GM21360 (cell line): ENCODE measurements at regions not wholly inside any gene's neighbourhood (a gene's known extent, or its start where the extent isn't known, plus 50 kb on each side); places are given as distances from the start of the nearest gene placed in this dataset.
"Not testable (repeated sequence)": the region's sequence is repeated elsewhere in the genome, so short reads cannot be mapped to it uniquely, and the experiment has no call there.

Experiments
- ATAC-seq: cut with Tn5 transposase; IDR thresholded peaks from one replicate; pipeline ENCODE4 v1.9.1; 2021; ENCODE audit warnings: mild to moderate bottlenecking, moderate library complexity; ENCODE audit not compliant: unreplicated experiment

DNA sequence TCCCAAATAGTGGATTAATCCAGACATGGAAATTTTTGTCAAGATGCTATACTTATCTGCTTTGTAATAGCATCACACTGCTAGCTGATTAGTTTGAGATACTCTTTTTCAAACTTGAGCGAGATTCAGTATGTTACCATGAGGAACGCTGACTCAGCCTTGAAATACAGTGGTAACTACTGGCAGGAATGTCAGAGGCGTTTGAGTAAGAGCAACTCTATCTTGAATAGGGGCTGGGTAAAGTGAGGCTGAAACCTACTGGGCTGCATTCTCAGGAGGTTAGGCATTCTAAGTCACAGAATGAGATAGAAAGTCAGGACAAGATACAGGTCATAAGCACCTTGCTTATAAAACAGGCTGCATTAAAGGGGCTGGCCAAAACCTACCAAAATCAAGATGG lies 2519.6 kb downstream of the ARAP2 start:
- no peak for ATAC-seq

DNA sequence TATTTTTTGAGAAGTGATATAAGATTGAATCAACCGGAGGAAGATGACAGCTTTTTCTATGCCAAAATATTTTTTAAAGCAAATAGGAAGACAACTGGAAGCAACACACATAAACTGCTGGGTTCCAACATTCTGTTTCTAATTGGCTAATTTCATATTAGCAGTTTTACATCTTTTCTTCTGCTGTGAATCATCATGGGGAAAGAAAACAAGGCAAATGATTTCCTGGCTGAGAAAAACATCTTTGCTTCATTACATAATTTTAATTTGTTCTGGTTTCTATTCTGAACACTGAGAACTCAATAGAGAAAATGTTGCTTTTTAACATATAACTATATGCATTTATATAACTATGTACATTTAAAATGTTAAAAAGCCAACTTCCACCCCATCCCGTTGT lies 2518.5 kb downstream of the ARAP2 start:
- no peak for ATAC-seq

DNA sequence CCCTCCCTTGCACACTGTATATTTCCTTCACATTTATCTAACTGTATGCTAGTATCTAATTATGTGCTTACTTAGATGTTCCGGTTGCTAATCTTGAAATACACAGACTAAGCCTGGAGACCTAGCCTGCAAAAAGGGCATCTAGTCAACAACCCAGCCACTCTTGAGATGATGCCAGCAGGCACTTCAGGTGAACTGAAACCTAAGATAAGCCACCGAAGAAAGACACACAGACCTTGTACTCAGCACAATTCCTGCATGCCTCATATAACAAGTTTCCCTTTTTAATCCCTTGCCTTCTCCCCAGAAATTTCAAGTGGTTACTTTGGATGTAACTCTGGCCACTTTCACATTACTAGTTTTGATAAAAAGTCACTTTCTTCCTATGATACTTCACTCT lies 2506.6 kb downstream of the ARAP2 start:
- ATAC-seq = no peak

DNA sequence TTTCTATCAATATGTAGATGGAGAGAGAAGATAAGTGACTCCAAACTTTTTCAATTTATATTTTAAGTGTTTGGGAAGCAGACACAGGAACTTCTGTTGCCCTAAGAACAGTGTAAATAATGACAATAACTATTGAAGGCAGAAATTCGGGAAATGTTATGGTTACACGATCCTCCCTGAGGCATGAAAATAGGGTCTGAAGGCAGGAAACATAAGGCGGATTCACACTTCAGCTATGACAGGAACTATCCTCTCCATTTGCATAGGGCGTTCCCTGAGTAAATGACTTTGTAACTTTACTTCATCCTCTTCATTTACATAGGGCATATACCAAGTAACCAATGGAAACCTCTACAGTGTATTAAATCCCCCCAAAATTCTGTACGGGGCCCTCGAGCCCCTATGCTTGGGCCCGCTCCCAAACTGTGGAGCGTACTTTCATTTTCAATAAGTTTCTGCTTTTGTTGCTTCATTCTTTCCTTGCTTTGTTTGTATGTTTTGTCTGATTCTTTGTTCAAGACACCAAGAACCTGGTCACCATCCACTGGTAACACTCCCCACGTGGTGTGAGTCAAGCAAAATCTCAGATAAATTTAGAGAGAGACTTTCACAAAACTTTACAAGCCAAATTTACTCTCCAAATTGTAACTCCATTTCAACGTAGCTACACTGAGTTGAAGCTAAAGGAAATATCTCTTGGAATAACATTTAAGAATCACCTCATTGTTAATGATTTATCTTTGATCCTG lies 2504.3 kb downstream of the ARAP2 start:
- ATAC-seq = no peak

DNA sequence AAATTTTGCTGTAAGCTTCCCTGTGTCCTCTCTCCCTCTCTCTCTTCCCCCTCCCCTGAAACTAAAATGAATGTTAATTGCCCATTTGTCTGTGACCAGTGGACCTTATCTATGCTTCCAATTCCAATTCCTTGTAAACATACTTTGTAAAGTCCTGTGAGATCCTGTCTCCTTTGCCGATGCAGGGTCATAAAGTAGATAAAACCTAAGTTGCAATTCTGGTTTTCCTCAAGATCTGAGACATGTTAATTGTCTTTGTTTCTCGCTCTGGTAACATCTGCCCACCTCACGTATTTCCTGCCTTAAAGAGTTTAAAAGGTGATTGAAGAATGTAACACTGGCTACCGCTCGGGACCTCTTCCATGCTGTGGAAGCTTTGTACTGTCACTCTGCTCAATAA lies 2503.4 kb downstream of the ARAP2 start:
- ATAC-seq = not testable (repeated sequence)

DNA sequence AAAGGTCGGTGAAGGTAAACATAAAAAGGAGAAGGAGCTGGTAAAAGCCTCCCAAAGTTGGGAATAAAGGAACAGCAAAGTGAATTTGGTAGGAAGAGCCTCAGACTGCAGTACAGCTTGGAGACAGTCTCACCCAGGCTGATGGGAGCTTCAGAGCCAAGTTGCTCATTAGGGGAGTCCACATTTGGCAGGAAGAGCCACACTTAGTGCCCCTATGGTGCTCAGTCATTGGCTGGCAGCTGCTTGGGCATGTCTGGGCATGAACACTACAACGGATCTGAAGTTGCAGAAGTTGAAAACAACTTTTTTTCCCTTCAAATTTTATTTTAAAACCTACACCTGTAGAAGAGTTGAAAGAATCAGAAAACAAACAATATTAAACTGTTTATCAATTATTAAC lies 2497.3 kb downstream of the ARAP2 start:
- ATAC-seq = peak; percentile 62

DNA sequence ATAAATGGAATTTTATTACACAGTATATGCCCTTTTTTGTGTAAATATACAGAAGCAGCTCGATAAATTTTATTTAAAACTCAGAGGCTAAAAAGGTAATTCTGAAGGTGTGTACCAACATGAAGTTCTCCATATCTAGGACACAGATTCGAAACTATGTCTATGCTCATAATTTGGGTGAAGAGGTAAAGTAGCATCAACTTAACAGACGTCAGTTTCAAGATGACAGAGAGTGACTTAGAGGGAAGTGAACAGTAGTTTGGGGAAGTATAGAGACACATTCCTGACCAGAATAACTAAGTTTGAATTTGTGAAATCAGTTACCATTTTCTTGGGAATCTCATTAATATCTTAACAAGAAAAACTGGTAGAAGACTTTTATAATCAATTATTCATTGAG lies 2493.3 kb downstream of the ARAP2 start:
- no peak for ATAC-seq

DNA sequence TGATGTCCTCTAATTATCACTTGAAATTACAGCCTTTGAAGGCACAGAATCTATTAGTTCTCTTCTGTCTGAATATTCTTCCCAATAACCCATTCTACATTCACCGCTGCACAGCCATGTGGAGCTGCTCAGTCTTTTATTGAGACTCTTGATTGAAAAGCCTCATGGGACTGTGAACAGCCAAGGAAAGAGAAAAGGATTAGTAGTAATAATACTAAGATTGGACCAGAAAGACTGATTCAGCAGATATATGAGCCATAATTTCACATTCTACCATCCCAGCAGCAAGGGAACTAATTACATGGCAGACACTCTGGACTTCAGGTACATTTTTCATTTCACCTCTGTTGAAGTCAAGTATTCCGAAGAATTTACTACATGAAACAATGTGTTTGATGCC lies 2471.7 kb downstream of the ARAP2 start:
- ATAC-seq = no peak

DNA sequence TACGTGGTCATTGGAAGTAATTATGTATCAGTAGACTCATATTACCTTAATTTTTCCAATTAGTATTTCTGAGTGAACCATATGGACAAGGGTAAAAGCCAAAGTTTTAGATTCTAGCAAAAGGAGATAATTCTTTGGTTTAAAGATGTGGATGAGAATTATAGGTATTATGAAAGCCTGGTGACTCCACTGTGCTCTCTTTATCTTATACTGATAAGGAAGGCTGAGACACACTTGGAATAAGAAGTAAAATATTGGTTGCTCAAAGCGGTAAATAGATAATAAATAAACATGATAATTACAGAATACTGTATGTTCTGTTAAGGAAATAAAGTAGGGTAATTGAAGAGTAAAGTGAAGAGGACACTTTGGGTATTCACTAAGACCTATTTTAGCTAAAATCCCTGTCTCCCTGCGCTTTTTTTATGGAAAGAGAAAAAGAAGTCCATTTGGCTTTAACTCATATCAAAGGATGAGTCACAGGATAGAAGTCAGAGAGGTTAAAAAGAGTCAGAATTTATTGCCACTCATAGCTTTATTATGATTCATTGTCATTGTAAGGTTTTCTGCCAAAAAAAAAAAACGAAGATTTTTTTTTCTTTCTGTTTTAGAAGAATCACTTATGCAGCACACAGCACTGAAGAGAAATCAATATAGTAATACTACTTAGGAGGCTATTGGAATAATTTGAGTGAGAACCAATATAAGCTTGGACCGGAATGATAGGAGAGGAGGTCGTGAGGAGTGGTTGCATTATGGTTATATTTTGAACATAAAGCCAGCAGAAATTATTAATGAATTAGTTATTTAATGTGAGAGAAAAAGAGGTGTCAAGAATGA lies 2463.1 kb downstream of the ARAP2 start:
- ATAC-seq = no peak

DNA sequence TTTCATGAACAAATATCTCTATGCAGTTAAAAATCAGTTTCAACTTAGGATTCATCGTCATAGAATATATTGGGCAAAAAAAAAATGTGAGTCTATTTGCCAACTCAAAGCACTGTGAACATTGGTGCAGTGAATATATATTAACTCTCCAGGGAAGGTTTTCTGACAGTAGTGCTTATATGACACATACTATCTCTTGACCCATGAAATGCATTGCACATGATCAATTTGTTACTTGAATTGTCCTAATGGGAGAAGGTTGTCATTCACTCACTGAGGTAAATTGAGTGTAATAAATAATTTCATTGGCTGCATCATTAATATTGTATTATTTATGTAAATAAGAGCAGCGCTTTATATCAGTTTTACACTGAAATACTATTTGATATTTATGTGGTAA lies 2458.5 kb downstream of the ARAP2 start:
- ATAC-seq = no peak

DNA sequence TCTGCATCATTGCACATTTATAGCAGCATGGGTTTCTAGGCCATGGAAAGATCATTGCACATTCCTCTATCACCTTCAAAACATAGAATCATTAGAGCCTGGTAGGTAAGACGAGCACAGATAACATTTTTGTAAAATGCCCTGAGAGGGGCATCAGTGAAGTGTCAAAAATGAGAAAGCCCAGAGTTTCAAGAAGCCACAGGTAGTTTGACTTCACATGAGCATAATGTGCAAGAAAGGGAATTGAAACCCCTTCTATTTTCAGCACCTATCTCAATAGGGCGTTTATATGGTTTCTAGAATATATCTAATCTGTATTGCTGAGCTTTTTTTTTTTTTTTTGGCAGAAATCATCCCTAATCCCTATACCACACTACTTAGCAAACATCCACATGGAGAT lies 2441.7 kb downstream of the ARAP2 start:
- peak; percentile 87 for ATAC-seq

DNA sequence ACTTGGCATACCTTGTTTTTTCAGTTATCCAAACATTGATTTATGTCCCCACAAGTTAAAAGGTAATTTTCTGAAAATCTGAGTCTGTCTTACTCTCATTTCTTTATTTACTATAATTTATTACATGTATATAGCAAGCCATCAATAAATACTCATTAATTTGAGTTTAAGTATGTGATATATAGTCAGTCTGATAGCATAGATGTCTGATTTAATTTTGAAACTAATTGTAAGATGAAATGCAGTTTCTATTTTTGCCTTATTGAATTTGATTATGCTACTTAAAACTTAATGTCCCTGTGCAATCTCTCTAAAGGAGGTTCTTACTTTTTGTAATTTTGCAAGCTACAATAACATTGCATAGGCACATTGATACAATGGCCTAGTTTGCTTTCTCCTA lies 2418.6 kb downstream of the ARAP2 start:
- no peak for ATAC-seq

DNA sequence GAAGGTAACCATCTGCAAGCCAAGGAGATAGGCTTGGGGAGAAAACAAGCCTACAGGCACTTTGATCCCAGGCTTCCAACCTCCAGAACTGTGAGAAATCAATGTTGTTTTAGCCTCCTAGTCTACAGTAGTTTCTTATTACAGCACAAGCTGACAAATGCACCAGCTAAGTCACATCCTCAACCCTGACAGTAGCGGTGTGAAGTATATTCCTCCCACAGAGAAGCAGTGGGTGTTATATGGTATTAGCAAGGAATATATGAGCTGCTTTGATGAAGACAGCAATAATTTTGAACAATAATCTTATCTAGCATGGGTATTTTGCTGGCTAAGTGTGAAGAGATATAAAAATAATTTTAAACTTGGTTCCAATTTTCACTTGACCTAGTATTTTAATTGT lies 2415.0 kb downstream of the ARAP2 start:
- ATAC-seq = not testable (repeated sequence)

DNA sequence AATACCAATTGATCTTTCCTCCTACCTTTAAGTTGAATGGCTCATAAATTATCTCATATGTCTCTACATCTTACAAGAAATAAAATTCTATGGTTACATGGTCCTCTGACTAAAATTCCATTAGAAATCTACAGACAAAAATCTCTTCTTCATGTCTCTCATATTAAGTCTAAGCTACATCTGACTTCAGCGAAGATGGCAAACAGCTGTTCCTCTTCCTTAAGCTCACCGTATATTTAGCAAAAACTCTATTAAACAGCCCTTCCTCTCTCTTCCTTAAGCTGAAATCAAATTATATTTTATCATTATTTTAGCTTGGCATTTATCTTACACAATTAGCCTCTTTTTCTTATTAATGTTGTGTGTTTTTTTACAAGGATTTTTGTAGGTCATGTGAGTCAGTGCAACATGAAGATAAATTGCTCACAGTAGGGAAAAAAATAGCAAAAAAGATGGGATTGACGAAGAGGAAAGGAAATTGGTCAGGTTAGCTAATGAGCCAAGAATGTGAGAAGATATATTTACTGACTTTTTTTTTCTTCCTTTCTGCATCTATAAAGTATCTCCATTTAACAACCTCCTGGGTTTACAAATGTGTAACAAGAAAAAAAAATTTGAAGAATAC lies 2412.8 kb downstream of the ARAP2 start:
- no peak for ATAC-seq

DNA sequence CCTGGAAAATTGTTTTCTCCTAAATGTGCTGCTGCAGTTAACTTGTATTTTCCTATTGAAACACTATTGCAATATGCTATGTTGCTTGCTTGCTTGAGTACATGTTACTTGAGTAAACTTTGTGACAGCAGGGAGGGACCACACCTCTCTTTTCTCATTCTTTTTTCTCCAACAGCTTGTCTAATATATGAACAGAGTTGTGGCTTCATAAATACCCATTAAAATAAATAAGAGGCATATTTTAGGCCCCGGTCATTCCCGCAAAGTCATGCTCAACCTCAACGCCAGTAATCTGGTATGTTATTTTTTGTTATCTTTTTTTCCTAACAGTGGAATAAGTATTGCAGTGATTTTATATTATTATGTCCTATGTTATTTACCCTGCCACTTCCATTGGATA lies 2408.6 kb downstream of the ARAP2 start:
- not testable (repeated sequence) for ATAC-seq

DNA sequence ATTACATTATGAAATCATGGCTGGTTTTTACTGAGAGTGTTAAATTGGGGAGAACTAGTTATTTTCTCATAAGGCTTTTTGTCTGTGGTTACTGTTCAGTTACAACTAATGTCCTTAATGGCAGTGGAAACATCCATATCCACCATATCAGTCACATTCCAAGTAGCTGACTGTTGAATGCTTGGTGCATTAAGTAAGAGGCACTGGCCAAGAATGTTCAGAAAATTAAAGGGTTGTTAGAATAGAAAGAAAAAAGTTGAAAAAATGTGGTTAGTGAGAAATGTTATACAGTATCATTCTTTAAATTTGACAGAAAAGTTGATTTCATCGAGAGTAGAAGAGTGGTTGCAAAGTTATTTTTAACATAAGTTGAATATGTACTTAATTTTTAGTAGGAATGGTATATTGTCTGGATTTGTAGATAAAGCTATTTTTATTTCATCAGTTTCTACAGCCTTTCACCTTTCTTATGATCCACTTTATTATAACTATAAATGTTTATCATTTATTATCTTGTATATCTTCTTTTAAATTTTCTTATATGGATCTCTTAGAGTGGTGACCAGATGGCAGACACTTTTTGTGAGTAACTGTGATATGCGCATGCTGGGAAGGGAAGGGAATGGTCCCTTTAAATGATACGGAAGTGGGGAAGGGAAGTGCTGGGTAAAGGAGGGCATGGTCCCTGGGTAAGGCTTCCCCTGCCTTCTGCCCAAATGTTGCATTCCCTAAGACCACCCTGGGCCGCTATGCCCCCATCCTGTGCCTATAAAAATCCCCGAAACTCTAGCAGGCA lies 2407.1 kb downstream of the ARAP2 start:
- ATAC-seq = no peak

DNA sequence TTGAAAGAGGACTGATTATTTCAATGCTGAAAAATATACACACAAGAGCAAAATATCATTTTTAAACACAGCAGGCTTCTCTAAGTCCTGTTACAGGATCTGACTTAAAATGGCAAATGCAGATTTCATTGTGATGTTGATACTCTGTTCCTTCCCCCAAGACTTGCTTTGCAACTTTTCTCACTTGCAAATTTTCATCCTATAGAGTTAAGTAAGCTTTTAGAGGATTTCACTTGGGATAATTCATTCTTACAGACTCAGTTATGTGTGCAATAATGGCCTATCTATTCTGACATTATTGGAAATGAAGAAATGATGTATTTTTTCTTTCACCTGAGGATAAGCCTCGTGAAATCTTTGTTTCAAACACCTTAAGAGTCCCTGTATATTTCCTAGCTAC lies 2403.2 kb downstream of the ARAP2 start:
- no peak for ATAC-seq

DNA sequence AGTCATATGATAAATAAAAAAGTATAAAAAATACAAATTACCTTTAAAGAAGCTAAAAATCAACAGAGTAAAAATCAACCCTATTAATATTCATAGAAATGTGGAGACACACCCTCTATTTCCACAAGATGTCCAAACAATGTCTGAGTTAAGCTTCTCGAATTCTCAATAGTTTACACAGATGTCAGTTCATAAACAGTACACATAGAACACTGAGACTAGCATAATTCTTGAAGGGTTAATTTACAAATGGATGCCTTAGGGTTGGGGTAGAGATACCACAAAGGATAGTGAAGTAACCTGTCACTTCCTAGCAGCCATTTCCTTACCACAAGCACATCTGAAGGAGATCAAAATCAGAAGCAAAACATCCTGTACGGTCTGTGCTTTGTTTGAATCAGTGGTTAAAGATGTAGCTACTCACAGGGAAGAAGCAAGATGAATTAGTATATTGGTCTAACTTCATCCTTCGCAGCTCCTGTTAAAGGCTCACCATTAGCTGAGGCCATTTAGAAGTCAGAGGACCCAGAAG lies 2393.9 kb downstream of the ARAP2 start:
- no peak for ATAC-seq

DNA sequence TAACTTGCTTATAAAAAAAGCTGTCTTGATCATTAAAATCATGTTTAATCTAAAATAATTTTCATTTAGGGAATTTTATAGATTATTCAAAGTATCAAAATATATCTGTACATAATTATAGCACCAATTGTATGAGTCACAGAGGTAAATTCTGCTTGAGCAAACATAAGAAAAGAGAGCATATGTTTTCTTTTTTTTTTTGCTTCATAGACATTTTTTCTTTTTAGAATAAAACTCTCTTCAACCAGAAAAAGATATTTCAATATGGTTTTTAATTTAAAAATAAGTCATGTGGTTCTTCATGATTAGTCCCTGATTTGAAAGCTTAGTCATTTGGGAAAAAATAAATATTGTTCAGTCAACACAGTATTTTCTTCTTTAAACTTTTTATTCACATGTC lies 2390.6 kb downstream of the ARAP2 start:
- ATAC-seq = not testable (repeated sequence)

DNA sequence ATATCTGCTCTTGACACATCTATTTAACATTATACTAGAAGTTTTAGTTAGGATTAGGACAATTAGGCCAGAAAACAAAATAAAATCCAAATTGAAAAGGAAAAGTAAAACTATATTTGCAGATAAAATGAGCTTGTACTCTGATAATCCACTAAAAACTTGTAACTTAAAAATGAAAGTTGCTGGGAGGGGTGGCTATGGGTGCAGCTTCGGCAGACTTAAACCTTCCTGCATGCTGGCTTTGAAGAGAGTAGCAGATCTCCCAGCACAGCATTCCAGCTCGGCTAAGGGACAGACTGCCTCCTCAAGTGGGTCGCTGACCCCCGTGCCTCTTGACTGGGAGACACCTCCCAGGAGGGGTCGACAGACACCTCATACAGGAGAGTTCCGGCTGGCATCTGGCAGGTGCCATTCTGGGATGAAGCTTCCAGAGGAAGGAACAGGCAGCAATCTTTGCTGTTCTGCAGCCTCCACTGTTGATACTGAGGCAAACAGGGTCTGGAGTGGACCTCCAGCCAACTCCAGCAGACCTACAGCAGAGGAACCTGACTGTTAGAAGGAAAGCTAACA lies 2379.9 kb downstream of the ARAP2 start:
- ATAC-seq = no peak
